NT2/D1 (cell line): ENCODE measurements at regions not wholly inside any gene's neighbourhood (a gene's known extent, or its start where the extent isn't known, plus 50 kb on each side); places are given as distances from the start of the nearest gene placed in this dataset.

Experiments
- DNase-seq: peaks from one replicate; pipeline ENCODE4 v3.0.0-alpha.2; 2011; ENCODE audit warnings: low read depth, low spot score
- H3K27me3 ChIP-seq: 2 replicates; pipeline ENCODE4 v1.6.0; 2011; ENCODE audit warnings: mild to moderate bottlenecking; ENCODE audit not compliant: insufficient read length, insufficient read depth
- H3K36me3 ChIP-seq: 2 replicates; pipeline ENCODE4 v1.6.1; 2011; ENCODE audit warnings: mild to moderate bottlenecking, low read length, mixed read lengths; ENCODE audit not compliant: insufficient read depth, insufficient read length
- H3K4me1 ChIP-seq: 2 replicates; pipeline ENCODE4 v1.5.1; 2011; ENCODE audit not compliant: insufficient read depth, insufficient read length
- H3K4me3 ChIP-seq: 2 replicates; pipeline ENCODE4 v1.5.1; 2011; ENCODE audit warnings: low read depth; ENCODE audit not compliant: insufficient read length
- H3K9ac ChIP-seq: 2 replicates; pipeline ENCODE4 v1.6.0; 2011; ENCODE audit warnings: low read depth; ENCODE audit not compliant: insufficient read length
- H3K9me3 ChIP-seq: 2 replicates; pipeline ENCODE4 v1.5.1; 2011; ENCODE audit warnings: mild to moderate bottlenecking, low read length; ENCODE audit not compliant: insufficient read depth
- SUZ12 ChIP-seq: IDR thresholded peaks from 2 replicates; pipeline ENCODE4 v1.6.1; 2011; ENCODE audit not compliant: insufficient read length, insufficient read depth; ENCODE audit errors: extremely low read depth
- YY1 ChIP-seq: IDR thresholded peaks from 2 replicates; pipeline ENCODE4 v1.6.1; 2011; ENCODE audit not compliant: insufficient read length, insufficient read depth
- ZNF274 ChIP-seq: IDR thresholded peaks from 2 replicates; pipeline ENCODE4 v1.6.1; 2011; ENCODE audit warnings: mild to moderate bottlenecking, low read depth, low read length

- TF ChIP-seq YY1 (no peak), SUZ12 (no peak), ZNF274 (no peak)
These were observed 767.4 kb downstream of the SLITRK6 start for GRCh38 chr13:85031771-85032170.

GRCh38 chr13:85028035-85028434 is 771.2 kb downstream of the SLITRK6 start:
- Histone ChIP-seq H3K4me3 (no peak overlapping the region), H3K9ac (no peak overlapping the region), H3K4me1 (no peaks in the 10 kb centered on the region), H3K36me3 (no peaks in the 10 kb centered on the region), H3K27me3 (no peaks in the 10 kb centered on the region), H3K9me3 (peaks cover 8% of the 10 kb centered on the region)
- no peak for DNase-seq
- TF ChIP-seq YY1 (no peak), ZNF274 (no peak), SUZ12 (no peak)

More at GRCh38 chr13:85031771-85032170, 767.4 kb downstream of the SLITRK6 start:
- DNase-seq, result no peak
- Histone ChIP-seq H3K36me3 (no peaks in the 10 kb centered on the region), H3K9me3 (no peaks in the 10 kb centered on the region; the same call in 1 of the 2 replicates), H3K4me1 (no peaks in the 10 kb centered on the region), H3K27me3 (no peaks in the 10 kb centered on the region), H3K9ac (no peak overlapping the region), H3K4me3 (no peak overlapping the region)

GRCh38 chr13:85019121-85019520 is 780.1 kb downstream of the SLITRK6 start:
- DNase-seq, result no peak
- H3K4me1 ChIP-seq, result no peaks in the 10 kb centered on the region
- no peaks in the 10 kb centered on the region for H3K36me3 ChIP-seq
- peaks cover 3% of the 10 kb centered on the region for H3K9me3 ChIP-seq
- no peak overlapping the region for H3K4me3 ChIP-seq
- no peak for TF ChIP-seq SUZ12
- TF ChIP-seq YY1, result no peak
- no peak for TF ChIP-seq ZNF274
- H3K9ac ChIP-seq, result no peak overlapping the region
- H3K27me3 ChIP-seq, result no peaks in the 10 kb centered on the region

DNA sequence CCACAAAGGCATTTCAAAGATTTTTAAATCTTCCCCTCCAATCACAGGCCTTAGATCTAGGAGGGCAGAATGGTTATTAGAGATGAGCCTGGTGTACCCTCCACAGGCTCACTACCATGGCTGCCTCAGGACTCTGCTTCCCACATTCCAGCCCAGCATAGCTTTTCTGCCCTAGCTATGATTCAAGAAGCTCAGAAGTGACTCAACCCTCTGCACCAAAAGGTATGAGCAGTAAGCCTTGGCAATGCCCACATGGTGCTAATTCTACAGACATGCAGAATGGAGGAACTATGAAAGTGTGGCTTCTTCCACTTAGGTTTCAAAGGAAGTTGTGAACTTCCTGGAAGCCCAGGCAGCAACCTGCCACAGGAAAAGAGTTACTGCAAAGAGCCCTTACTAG is 786.2 kb downstream of the SLITRK6 start:
- no peak for DNase-seq
- no peaks in the 10 kb centered on the region for H3K9me3 ChIP-seq
- H3K27me3 ChIP-seq, result no peaks in the 10 kb centered on the region
- H3K4me3 ChIP-seq, result no peak overlapping the region
- no peaks in the 10 kb centered on the region for H3K36me3 ChIP-seq
- H3K9ac ChIP-seq, result no peak overlapping the region
- TF ChIP-seq YY1, result no peak
- no peak for TF ChIP-seq ZNF274
- no peak for TF ChIP-seq SUZ12
- H3K4me1 ChIP-seq, result no peaks in the 10 kb centered on the region

DNA sequence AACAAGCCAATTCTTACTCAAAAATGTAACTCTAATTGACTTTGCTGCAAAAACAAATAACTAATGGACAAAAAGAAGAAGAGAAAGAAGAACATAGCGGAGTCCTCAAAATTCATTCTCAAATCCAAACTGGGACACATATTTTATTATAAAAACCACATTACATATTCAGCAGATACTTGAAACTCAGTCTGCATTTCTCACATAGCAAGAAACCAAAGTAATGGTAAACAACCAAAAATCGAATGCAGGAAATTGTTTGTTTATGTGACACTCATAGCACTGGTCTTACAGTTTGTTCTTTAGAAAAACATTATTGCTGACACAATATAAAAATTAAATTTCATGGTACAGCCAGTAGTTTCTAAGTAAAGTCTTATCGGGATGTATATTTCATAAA is 789.8 kb downstream of the SLITRK6 start:
- Histone ChIP-seq H3K27me3 (no peaks in the 10 kb centered on the region), H3K9me3 (no peaks in the 10 kb centered on the region)
- TF ChIP-seq YY1 (no peak), ZNF274 (no peak), SUZ12 (no peak)

GRCh38 chr13:84999252-84999651 is 800.0 kb downstream of the SLITRK6 start:
- TF ChIP-seq SUZ12 (no peak), ZNF274 (no peak), YY1 (no peak)
- Histone ChIP-seq H3K9ac (no peak overlapping the region), H3K36me3 (no peaks in the 10 kb centered on the region)

More for the DNA sequence above, 789.8 kb downstream of the SLITRK6 start:
- DNase-seq, result no peak
- no peak overlapping the region for H3K9ac ChIP-seq
- no peaks in the 10 kb centered on the region for H3K4me1 ChIP-seq
- no peak overlapping the region for H3K4me3 ChIP-seq
- no peaks in the 10 kb centered on the region for H3K36me3 ChIP-seq

GRCh38 chr13:84998681-84999080 is 800.5 kb downstream of the SLITRK6 start:
- Histone ChIP-seq H3K4me1 (no peaks in the 10 kb centered on the region), H3K36me3 (no peaks in the 10 kb centered on the region), H3K9ac (no peak overlapping the region), H3K9me3 (no peaks in the 10 kb centered on the region), H3K4me3 (no peak overlapping the region), H3K27me3 (no peaks in the 10 kb centered on the region)
- no peak for DNase-seq
- no peak for TF ChIP-seq YY1
- no peak for TF ChIP-seq SUZ12
- TF ChIP-seq ZNF274, result no peak

More at GRCh38 chr13:84999252-84999651, 800.0 kb downstream of the SLITRK6 start:
- no peak for DNase-seq
- no peaks in the 10 kb centered on the region for H3K27me3 ChIP-seq
- no peaks in the 10 kb centered on the region for H3K9me3 ChIP-seq
- H3K4me3 ChIP-seq, result no peak overlapping the region
- no peaks in the 10 kb centered on the region for H3K4me1 ChIP-seq

DNA sequence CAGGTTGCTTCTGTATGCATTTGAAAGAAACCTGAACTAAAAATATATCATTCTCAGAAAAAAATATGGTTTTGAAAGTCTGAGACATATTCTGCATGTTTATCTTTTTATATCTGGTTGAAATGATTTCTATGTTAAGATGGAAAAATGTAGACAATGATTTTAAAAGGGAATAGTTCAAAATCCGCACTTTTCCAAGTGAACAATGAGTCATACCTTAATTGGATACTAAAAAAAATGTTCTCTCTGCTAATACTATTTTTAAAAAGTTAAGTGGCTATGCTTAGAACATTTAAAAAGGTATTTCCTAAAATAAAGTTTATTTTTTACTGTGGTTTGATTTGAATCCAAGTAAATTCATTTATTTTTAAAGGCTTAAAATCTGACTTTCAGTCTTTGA is 801.4 kb downstream of the SLITRK6 start:
- H3K9ac ChIP-seq, result no peak overlapping the region
- no peaks in the 10 kb centered on the region for H3K9me3 ChIP-seq
- no peaks in the 10 kb centered on the region for H3K36me3 ChIP-seq

More for the DNA sequence above, 801.4 kb downstream of the SLITRK6 start:
- TF ChIP-seq ZNF274 (no peak), YY1 (no peak), SUZ12 (no peak)
- no peak for DNase-seq
- Histone ChIP-seq H3K27me3 (no peaks in the 10 kb centered on the region), H3K4me3 (no peak overlapping the region), H3K4me1 (no peaks in the 10 kb centered on the region)
